HG03442 (cell line): ENCODE measurements at regions not wholly inside any gene's neighbourhood (a gene's known extent, or its start where the extent isn't known, plus 50 kb on each side); places are given as distances from the start of the nearest gene placed in this dataset.

Experiments used
- ATAC-seq: cut with Tn5 transposase; IDR thresholded peaks from one replicate; pipeline ENCODE4 v1.9.1; 2021; ENCODE audit warnings: mild to moderate bottlenecking, moderate library complexity; ENCODE audit not compliant: unreplicated experiment

GRCh38 chr1:227378871-227379554 lies 60.7 kb upstream of the CDC42BPA start:
- no peak for ATAC-seq

- ATAC-seq: no peak
These were observed 59.9 kb upstream of the CDC42BPA start for GRCh38 chr1:227378181-227378580.

GRCh38 chr1:227374846-227375245 lies 56.6 kb upstream of the CDC42BPA start:
- ATAC-seq: no peak

- ATAC-seq: no peak
These were observed 54.4 kb upstream of the CDC42BPA start for GRCh38 chr1:227372726-227373130.

GRCh38 chr1:227370533-227371254 lies 52.4 kb upstream of the CDC42BPA start:
- no peak for ATAC-seq

DNA sequence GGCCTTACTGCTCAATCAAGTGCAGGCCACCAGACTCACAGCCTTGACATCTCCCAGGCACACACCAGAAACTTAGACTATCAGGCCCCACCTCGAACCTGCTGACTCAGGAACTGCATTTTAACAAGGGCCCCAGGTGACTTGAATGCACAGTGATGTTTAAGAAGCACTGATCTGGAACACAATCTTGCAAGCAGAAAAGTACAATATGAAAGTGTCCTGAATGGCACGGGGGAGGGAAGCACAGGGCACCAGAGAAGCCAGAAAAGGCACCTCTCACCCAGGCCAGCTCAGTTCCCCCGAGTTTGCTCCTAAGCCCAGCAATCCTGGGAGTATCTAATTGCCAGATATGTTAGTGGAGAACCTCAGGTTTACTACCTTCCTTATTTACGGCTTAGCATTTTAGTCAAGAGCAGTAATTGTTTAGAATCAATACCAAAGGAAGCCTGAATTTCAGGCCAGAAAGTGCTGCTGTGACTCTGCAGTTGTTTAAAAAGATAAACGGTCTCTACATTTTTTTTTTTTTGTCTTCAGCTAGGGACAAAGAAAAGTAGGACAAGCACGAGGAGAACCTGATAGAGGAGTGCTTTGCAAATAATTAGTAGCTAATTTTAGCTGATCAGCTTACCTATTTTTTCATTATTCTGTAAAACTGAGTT lies 50.9 kb upstream of the CDC42BPA start:
- no peak for ATAC-seq
